AG09309 (cell line): ENCODE measurements at regions not wholly inside any gene's neighbourhood (a gene's known extent, or its start where the extent isn't known, plus 50 kb on each side); places are given as distances from the start of the nearest gene placed in this dataset.
"Not testable (repeated sequence)": the region's sequence is repeated elsewhere in the genome, so short reads cannot be mapped to it uniquely, and the experiment has no call there.

Source experiments
- DNase-seq: peaks from one replicate; pipeline ENCODE4 v3.0.0-alpha.2; 2010; ENCODE audit warnings: low read depth
- H3K4me3 ChIP-seq: 2 replicates; pipeline ENCODE4 v1.5.1; 2011; ENCODE audit warnings: mild to moderate bottlenecking, low read depth, low read length, moderate library complexity; ENCODE audit not compliant: control insufficient read depth
- TF ChIP-seq, protein P1 (sequence below): IDR thresholded peaks from 2 replicates; pipeline ENCODE4 v1.5.1; 2011; ENCODE audit warnings: mild to moderate bottlenecking, low read depth, low read length, inconsistent platforms; ENCODE audit not compliant: insufficient read depth, control insufficient read depth; ENCODE audit errors: missing control alignments

DNA sequence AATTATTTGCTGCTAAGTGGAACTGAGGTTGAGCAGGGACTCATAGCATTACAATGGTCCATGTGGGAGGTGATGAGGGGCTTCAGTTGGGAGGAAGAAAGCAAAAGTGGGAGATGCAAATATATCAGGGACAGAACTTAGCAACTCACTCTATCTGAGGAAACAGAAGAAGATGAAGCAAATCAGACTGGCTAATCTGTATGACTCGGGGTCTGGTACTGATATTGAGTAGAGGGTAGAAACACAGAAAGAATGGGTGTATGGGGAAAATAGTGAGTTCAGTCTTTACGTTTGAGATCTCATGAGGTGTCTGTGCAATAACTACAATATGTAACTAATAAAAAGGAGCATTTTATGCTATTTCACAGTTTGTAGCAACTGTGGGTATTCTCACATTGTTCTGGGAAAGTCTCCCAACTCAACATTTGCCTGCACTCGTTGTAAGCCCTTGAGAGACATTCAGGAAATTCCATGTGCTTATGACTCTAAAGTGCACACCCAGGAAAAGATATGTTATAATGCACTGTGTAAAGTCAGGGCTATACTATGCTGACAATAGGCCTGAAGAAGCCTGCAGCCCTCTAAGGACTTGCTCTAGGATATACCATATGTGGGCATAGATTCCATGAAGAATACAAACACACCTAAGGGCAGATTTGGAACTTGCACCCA lies 183.5 kb downstream of the SPRY2 start:
- H3K4me3 ChIP-seq: no peak overlapping the region
- no peak for DNase-seq
- TF ChIP-seq, protein P1, sequence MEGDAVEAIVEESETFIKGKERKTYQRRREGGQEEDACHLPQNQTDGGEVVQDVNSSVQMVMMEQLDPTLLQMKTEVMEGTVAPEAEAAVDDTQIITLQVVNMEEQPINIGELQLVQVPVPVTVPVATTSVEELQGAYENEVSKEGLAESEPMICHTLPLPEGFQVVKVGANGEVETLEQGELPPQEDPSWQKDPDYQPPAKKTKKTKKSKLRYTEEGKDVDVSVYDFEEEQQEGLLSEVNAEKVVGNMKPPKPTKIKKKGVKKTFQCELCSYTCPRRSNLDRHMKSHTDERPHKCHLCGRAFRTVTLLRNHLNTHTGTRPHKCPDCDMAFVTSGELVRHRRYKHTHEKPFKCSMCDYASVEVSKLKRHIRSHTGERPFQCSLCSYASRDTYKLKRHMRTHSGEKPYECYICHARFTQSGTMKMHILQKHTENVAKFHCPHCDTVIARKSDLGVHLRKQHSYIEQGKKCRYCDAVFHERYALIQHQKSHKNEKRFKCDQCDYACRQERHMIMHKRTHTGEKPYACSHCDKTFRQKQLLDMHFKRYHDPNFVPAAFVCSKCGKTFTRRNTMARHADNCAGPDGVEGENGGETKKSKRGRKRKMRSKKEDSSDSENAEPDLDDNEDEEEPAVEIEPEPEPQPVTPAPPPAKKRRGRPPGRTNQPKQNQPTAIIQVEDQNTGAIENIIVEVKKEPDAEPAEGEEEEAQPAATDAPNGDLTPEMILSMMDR: no peak

DNA sequence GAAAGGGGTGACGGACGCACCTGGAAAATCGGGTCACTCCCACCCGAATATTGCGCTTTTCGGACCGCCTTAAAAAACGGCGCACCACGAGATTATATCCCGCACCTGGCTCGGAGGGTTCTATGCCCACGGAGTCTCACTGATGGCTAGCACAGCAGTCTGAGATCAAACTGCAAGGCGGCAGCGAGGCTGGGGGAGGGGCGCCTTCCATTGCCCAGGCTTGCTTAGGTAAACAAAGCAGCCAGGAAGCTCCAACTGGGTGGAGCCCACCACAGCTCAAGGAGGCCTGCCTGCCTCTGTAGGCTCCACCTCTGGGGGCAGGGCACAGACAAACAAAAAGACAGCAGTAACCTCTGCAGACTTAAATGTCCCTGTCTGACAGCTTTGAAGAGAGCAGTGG lies 188.8 kb downstream of the SPRY2 start:
- H3K4me3 ChIP-seq, DNase-seq: not testable (repeated sequence)

DNA sequence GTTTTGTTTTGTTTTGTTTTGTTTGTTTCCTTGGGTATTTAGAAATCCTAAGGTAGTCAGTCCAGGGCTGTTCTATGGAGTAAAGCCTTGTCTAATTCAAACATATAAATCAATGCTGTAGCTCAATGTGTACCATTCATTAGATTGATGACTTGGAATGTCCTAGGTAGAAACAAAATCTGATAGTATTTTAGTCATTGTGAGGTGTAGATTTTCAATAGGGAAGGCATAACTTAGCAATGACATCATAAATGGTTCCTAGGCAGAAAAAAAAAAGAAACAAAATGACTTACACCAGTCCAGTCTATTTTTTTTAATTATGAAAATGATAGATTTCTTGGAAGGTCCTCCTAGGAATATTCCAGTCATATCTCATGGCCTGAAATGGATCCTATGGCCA lies 189.9 kb downstream of the SPRY2 start:
- DNase-seq: no peak
- TF ChIP-seq, protein P1: no peak
- no peak overlapping the region for H3K4me3 ChIP-seq

DNA sequence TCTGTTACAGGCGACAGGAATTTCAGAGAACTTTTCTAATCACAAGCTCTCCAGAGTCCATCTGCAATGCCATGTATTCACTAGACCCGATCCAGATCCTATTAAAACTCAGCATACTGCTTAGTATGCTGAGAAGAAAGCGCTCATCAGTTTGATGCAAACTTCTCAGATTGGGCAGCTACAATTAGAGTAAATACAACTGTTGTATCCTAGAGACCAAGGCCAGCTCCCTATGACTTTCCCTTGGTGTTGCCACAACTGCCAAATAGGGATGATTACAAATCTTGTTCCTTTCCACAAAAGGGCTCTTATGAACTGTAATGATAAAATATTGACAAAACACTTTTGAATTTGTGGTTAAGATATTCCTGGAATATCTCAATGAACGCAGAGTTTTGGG lies 191.2 kb downstream of the SPRY2 start:
- H3K4me3 ChIP-seq: no peak overlapping the region
- no peak for DNase-seq
- TF ChIP-seq, protein P1: no peak

DNA sequence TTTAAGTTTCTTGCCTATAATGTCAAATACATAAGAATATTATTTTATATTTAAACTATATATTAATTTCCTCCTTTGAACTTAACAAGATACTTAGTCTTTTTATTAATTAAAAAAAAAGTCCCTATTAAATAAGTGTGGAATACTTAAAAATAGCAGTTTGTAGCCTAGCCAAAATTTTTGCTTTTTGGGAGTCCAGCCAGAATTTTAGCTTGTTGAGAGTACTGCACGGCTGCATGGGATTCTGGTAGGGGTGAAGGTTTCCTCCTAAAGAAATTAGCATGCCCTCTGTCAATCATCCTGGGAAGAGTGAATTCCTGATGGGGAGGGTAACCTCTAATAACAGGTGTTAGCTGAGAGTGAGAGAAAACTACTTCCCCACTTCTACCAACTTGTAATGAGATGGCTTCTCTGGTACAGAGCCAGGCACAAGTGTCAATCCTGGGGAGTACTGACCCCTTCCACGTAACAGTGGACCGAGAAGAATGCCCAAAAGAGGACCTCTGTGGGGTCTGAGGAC lies 195.7 kb downstream of the SPRY2 start:
- no peak overlapping the region for H3K4me3 ChIP-seq
- no peak for DNase-seq
- TF ChIP-seq, protein P1: no peak

DNA sequence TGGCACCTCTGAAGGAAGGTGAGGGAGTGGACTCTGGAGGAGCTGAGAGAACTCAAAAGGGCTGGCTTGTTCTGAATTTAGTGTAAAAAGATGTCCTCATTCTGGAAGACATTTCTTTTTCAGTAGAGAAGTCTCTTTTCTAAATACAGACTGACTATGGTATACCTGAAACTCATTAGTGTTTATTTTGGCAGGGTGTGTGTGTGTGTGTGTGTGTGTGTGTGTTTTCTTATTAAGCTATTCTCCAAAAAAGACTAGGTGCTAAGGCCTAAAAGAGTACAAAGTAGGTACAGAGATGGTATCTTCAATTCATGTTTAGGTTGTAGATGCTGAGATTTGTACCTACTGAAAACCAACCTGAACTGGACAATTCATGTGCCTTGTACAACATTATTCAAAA lies 196.4 kb downstream of the SPRY2 start:
- TF ChIP-seq, protein P1: no peak
- H3K4me3 ChIP-seq: no peak overlapping the region
- DNase-seq: no peak

DNA sequence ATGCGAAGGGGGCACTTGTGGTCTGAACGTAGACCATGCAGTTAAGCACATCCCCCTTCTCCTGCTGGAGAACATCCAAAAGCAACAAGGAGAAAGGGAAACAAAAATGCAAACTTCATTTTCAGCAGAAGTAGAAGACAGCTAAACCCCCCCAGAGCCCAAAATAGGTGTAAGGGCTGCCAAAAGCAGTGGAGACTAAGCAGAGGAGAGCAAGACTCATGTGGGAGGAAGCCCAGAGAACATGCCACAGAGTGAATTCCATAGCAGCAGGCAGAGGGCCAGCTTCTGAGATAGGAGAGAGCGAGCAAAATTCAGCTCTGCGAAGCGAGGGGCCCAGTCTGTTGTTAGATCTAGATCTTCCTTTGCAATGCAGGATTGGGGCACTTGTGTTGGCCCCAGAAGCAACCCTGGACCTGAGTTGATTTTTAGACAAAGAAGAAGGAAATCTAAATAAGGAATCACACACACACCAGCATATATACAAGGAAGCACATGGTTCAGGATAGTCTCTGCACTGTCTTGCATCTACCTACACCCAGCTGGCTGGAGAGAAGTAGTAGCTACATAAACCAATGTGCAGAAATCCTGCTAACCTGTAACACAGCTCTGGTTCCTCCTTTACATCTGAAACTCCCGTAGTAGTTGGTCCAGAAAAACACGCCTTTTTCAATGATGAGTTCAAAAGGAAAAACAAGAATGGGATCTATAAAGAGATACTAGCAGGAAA lies 199.6 kb downstream of the SPRY2 start:
- H3K4me3 ChIP-seq: no peak overlapping the region
- DNase-seq: no peak
- TF ChIP-seq, protein P1: no peak
